AG09309 (cell line): ENCODE measurements at regions not wholly inside any gene's neighbourhood (a gene's known extent, or its start where the extent isn't known, plus 50 kb on each side); places are given as distances from the start of the nearest gene placed in this dataset.

Source experiments
- DNase-seq: peaks from one replicate; pipeline ENCODE4 v3.0.0-alpha.2; 2010; ENCODE audit warnings: low read depth
- H3K4me3 ChIP-seq: 2 replicates; pipeline ENCODE4 v1.5.1; 2011; ENCODE audit warnings: mild to moderate bottlenecking, low read depth, low read length, moderate library complexity; ENCODE audit not compliant: control insufficient read depth
- CTCF ChIP-seq: IDR thresholded peaks from 2 replicates; pipeline ENCODE4 v1.5.1; 2011; ENCODE audit warnings: mild to moderate bottlenecking, low read depth, low read length, inconsistent platforms; ENCODE audit not compliant: insufficient read depth, control insufficient read depth; ENCODE audit errors: missing control alignments

- no peak overlapping the region for H3K4me3 ChIP-seq
- no peak for DNase-seq
- no peak for TF ChIP-seq CTCF
These were observed 131.9 kb upstream of the MTNR1B start for GRCh38 chr11:92837595-92837994.

GRCh38 chr11:92838759-92839310 is 130.6 kb upstream of the MTNR1B start:
- H3K4me3 ChIP-seq: no peak overlapping the region
- no peak for DNase-seq
- no peak for TF ChIP-seq CTCF

- TF ChIP-seq CTCF: no peak
- DNase-seq: no peak
These were observed 130.0 kb upstream of the MTNR1B start for GRCh38 chr11:92839450-92839849.

GRCh38 chr11:92841719-92842118 is 127.7 kb upstream of the MTNR1B start:
- TF ChIP-seq CTCF: no peak

More at GRCh38 chr11:92839450-92839849, 130.0 kb upstream of the MTNR1B start:
- no peak overlapping the region for H3K4me3 ChIP-seq

GRCh38 chr11:92843455-92843854 is 126.0 kb upstream of the MTNR1B start:
- no peak overlapping the region for H3K4me3 ChIP-seq
- no peak for TF ChIP-seq CTCF
- DNase-seq: no peak

More at GRCh38 chr11:92841719-92842118, 127.7 kb upstream of the MTNR1B start:
- DNase-seq: no peak
- no peak overlapping the region for H3K4me3 ChIP-seq

- H3K4me3 ChIP-seq: no peak overlapping the region
- no peak for DNase-seq
- no peak for TF ChIP-seq CTCF
These were observed 125.3 kb upstream of the MTNR1B start for GRCh38 chr11:92844197-92844596.

GRCh38 chr11:92845390-92845789 is 124.1 kb upstream of the MTNR1B start:
- TF ChIP-seq CTCF: no peak
- DNase-seq: no peak
- H3K4me3 ChIP-seq: no peak overlapping the region
